ENCODE measurements at regions not wholly inside any gene's neighbourhood (a gene's known extent, or its start where the extent isn't known, plus 50 kb on each side); places are given as distances from the start of the nearest gene placed in this dataset.

- no peak overlapping the region for H3K4me3 ChIP-seq (ENCODE audit: low read depth, low read length)
- TF ChIP-seq CTCF (IDR thresholded peaks at IDR 0.05; ENCODE audit: low read depth, low read length): no peak
Observed at GRCh38 chr4:16382571-16382970, 156.3 kb upstream of the TAPT1 start.

- TF ChIP-seq CTCF (IDR thresholded peaks at IDR 0.05; ENCODE audit: low read depth, low read length): no peak
Observed at GRCh38 chr4:16377887-16378286, 151.6 kb upstream of the TAPT1 start.

GRCh38 chr4:16365036-16365569, 138.8 kb upstream of the TAPT1 start:
- TF ChIP-seq CTCF (IDR thresholded peaks at IDR 0.05; ENCODE audit: low read depth, low read length): no peak
- no peak overlapping the region for H3K4me3 ChIP-seq (ENCODE audit: low read depth, low read length)

More at GRCh38 chr4:16377887-16378286, 151.6 kb upstream of the TAPT1 start:
- H3K4me3 ChIP-seq (ENCODE audit: low read depth, low read length): no peak overlapping the region

GRCh38 chr4:16360694-16361262, 134.5 kb upstream of the TAPT1 start:
- TF ChIP-seq CTCF (IDR thresholded peaks at IDR 0.05; ENCODE audit: low read depth, low read length): no peak
- no peak overlapping the region for H3K4me3 ChIP-seq (ENCODE audit: low read depth, low read length)

GRCh38 chr4:16353165-16353564, 126.9 kb upstream of the TAPT1 start:
- H3K4me3 ChIP-seq (ENCODE audit: low read depth, low read length): no peak overlapping the region
- TF ChIP-seq CTCF (IDR thresholded peaks at IDR 0.05; ENCODE audit: low read depth, low read length): no peak

- no peak for TF ChIP-seq CTCF (IDR thresholded peaks at IDR 0.05; ENCODE audit: low read depth, low read length)
- no peak overlapping the region for H3K4me3 ChIP-seq (ENCODE audit: low read depth, low read length)
Observed at GRCh38 chr4:16351161-16351560, 124.9 kb upstream of the TAPT1 start.

GRCh38 chr4:16344853-16345252, 118.6 kb upstream of the TAPT1 start:
- no peak for TF ChIP-seq CTCF (IDR thresholded peaks at IDR 0.05; ENCODE audit: low read depth, low read length)
- no peak overlapping the region for H3K4me3 ChIP-seq (ENCODE audit: low read depth, low read length)

Data from WI38 (cell line).